GM12891 (cell line): ENCODE measurements at regions not wholly inside any gene's neighbourhood (a gene's known extent, or its start where the extent isn't known, plus 50 kb on each side); places are given as distances from the start of the nearest gene placed in this dataset.

Source experiments
- POLR2A ChIP-seq: IDR thresholded peaks from 2 replicates; pipeline ENCODE4 v1.6.1; 2011; ENCODE audit warnings: low read depth, low read length, control low read depth
- POLR2AphosphoS5 ChIP-seq: IDR thresholded peaks from 2 replicates; pipeline ENCODE4 v1.6.1; 2011; ENCODE audit warnings: low read depth, low read length, control low read depth
- SPI1 ChIP-seq: IDR thresholded peaks from 2 replicates; pipeline ENCODE4 v1.6.1; 2011; ENCODE audit warnings: low read depth, low read length, control low read depth
- TAF1 ChIP-seq: IDR thresholded peaks from 2 replicates; pipeline ENCODE4 v1.6.1; 2011; ENCODE audit warnings: low read depth, low read length, control low read depth

DNA sequence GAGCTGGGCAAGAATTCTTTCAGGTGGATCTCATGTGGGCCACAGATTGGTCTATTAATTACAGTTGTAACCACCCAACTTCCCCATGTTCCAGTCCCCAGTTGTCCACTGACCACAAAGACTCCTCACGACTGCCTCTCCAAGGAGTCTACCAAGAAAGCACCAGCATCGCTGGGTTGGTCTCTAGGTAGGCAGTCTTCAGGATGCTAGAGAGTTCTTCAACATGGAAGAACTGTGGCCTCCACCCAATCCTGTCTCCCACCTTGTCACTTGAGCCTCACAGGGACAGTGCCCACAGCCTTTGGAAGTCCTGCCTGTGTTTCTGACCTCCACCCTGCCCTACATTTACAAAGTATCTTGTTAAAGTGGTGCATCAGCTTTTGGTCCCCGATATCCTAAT lies 184.7 kb upstream of the FN1 start:
- TF ChIP-seq TAF1 (no peak), POLR2A (no peak), SPI1 (no peak), POLR2AphosphoS5 (no peak)
